Stomach smooth muscle (tissue), 2 donors: ENCODE measurements at regions not wholly inside any gene's neighbourhood (a gene's known extent, or its start where the extent isn't known, plus 50 kb on each side); places are given as distances from the start of the nearest gene placed in this dataset.
"Not testable (repeated sequence)": the region's sequence is repeated elsewhere in the genome, so short reads cannot be mapped to it uniquely, and the experiment has no call there.

Source experiments
- H3K27ac ChIP-seq: one replicate; pipeline ENCODE4 v1.7.0; 2013; ENCODE audit warnings: mild to moderate bottlenecking, low read length, inconsistent platforms
- H3K27me3 ChIP-seq, 2 donors: one replicate each; pipeline ENCODE4 v1.7.0; 2013; ENCODE audit warnings: low read length in 2 of 2; ENCODE audit not compliant: insufficient read depth in 2 of 2, control insufficient read depth in 1 of 2
- H3K36me3 ChIP-seq, 2 donors: one replicate each; pipeline ENCODE4 v1.7.0; 2013; ENCODE audit warnings: low read length in 2 of 2; ENCODE audit not compliant: control insufficient read depth in 2 of 2, insufficient read depth in 2 of 2
- H3K4me1 ChIP-seq: one replicate; pipeline ENCODE4 v1.7.0; 2013; ENCODE audit warnings: low read length; ENCODE audit not compliant: control insufficient read depth, insufficient read depth
- H3K4me3 ChIP-seq, 2 donors: one replicate each; pipeline ENCODE4 v1.7.0; 2013; ENCODE audit warnings: low read length in 2 of 2
- H3K9ac ChIP-seq, 2 donors: one replicate each; pipeline ENCODE4 v1.7.0; 2013; ENCODE audit warnings: low read length in 2 of 2, mild to moderate bottlenecking in 1 of 2
- H3K9me3 ChIP-seq, 2 donors: one replicate each; pipeline ENCODE4 v1.7.0; 2013; ENCODE audit warnings: low read length in 2 of 2; ENCODE audit not compliant: control insufficient read depth in 2 of 2
- donor health status: healthy.
- donor health status: Pancreatic carcinoma.

DNA sequence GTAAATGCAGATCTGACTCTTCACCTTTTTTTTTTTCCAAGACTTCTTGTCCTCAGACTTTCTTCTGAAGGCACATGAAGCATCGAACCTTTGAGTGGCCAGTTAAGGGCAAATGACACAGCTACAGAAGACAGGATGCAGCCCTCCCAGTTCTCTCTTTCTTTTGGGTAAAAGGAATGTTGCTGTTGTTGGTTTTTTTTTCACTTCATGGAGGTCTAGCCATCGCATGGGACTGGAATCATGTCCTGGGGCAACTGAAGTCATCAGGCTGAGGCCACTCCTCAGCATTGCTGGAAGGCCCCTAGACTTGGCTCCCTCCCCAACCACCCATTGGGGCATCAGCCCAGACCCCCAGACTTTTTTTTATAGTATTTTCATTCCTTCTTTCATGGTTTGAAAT lies 896.5 kb downstream of the SORCS1 start:
- Histone ChIP-seq H3K9me3 (no peaks in the 10 kb centered on the region), H3K27ac (no peak overlapping the region)

DNA sequence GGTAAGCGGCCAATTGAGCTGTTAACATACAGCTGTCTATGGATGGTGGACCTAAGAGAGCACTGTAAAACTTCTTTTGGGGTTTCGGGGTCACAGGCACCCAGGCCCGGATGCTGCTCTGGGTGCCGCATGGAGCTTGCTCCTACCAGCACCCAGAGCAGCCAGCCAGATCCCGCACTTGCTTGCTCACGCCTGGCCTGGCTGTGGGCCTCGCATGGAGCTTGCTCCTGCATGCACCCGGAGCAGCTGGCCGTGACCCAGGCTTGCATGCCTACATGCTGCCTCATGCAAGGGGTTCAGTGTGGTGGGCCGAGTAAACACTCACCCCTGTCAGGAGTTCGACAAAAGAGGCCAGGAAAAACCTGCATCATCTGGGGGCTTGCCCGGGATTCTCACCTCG lies 896.9 kb downstream of the SORCS1 start:
- Histone ChIP-seq H3K9ac (no peak overlapping the region), H3K36me3 (no peaks in the 10 kb centered on the region), H3K27ac (no peak overlapping the region), H3K9me3 (no peaks in the 10 kb centered on the region), H3K27me3 (no peaks in the 10 kb centered on the region), H3K4me3 (no peak overlapping the region), H3K4me1 (no peaks in the 10 kb centered on the region)

More for the DNA sequence above, 896.5 kb downstream of the SORCS1 start:
- Histone ChIP-seq H3K4me1 (no peaks in the 10 kb centered on the region), H3K27me3 (no peaks in the 10 kb centered on the region), H3K9ac (no peak overlapping the region), H3K4me3 (no peak overlapping the region), H3K36me3 (no peaks in the 10 kb centered on the region)

DNA sequence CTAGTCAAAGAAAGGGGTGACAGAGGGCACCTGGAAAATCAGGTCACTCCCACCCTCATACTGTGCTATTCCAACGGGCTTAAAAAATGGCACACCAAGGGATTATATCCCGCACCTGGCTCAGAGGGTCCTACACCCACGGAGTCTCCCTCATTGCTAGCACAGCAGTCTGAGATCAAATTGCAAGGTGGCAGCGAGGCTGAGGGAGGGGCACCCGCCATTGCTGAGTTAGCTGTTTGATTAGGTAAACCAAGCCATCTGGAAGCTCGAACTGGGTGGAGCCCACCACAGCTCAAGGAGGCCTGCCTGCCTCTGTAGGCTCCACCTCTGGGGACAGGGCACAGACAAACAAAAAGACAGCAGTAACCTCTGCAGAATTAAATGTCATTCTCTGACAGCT lies 907.1 kb downstream of the SORCS1 start:
- H3K36me3 ChIP-seq, H3K4me1 ChIP-seq, H3K27ac ChIP-seq, H3K9ac ChIP-seq, H3K4me3 ChIP-seq, H3K9me3 ChIP-seq, H3K27me3 ChIP-seq: not testable (repeated sequence)

DNA sequence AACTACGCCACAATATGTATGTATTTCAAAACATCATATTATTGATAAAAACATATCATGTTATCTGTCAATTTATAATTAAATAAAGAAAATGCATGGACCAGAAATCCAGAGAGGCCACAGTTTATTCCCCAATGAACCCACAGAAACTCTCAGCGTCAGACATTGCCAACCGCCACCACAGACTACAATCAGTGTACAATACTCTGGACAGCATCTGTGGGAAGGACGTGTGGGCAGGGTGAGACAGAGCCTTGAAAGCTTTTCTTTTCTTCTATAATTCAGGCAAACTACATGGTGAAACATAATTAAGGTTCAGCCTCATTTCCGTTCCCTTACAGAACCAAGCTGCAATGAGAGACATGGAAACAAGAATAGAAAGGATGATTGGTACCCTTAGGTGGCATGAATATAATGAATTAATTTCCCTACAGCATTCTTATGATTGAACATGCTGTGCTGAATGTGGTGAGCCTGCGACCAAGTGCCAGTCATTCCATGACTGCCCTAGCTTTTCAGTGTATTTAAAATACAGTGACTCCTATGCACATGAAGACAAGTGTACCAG lies 909.3 kb downstream of the SORCS1 start:
- Histone ChIP-seq H3K27me3 (no peaks in the 10 kb centered on the region), H3K9me3 (no peaks in the 10 kb centered on the region), H3K4me1 (no peaks in the 10 kb centered on the region), H3K4me3 (no peak overlapping the region), H3K27ac (no peak overlapping the region), H3K36me3 (no peaks in the 10 kb centered on the region), H3K9ac (no peak overlapping the region)

DNA sequence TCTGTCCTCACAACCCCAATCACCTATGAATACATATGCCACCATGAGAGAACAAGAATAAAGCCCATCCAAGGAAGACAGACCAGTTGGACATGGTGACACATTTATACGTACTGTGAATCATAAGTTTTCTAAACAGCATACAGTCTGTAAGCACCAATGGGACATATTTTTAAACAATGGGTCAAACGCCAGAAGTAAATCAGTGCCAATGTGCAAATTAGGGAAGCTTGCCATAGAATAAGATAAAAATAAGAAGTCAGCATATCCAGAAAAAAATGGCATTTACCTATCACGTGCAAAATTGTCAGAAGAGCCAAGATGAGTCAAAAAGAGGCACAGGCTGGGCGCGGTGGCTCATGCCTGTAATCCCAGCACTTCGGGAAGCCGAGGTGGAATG lies 910.4 kb downstream of the SORCS1 start:
- H3K4me1 ChIP-seq, result no peaks in the 10 kb centered on the region
- H3K36me3 ChIP-seq, result no peaks in the 10 kb centered on the region
- no peaks in the 10 kb centered on the region for H3K27me3 ChIP-seq
- H3K9me3 ChIP-seq, result no peaks in the 10 kb centered on the region
- H3K4me3 ChIP-seq, result no peak overlapping the region
- no peak overlapping the region for H3K27ac ChIP-seq
- H3K9ac ChIP-seq, result no peak overlapping the region

DNA sequence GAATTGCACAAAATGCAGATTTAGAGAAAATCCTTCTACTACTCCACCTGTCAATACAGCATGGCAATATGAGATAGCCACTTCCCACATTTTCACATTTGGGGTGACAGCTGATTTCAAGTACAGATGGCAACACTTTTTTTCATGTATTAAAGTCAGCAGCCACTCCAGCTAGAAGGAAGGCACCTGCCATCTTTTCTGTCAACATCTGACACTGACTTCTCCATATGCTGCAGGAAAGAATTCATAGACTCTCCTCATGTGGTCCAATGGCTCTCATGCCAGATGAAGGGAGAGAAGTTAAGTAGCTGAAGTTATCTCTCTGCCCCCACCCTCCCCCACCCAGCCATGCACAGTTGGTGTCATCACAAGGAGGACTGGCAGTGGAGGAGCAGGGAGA lies 912.0 kb downstream of the SORCS1 start:
- H3K27ac ChIP-seq, result no peak overlapping the region
- no peaks in the 10 kb centered on the region for H3K36me3 ChIP-seq
- H3K4me3 ChIP-seq, result no peak overlapping the region
- no peaks in the 10 kb centered on the region for H3K9me3 ChIP-seq
- H3K9ac ChIP-seq, result no peak overlapping the region
- H3K4me1 ChIP-seq, result no peaks in the 10 kb centered on the region
- no peaks in the 10 kb centered on the region for H3K27me3 ChIP-seq

DNA sequence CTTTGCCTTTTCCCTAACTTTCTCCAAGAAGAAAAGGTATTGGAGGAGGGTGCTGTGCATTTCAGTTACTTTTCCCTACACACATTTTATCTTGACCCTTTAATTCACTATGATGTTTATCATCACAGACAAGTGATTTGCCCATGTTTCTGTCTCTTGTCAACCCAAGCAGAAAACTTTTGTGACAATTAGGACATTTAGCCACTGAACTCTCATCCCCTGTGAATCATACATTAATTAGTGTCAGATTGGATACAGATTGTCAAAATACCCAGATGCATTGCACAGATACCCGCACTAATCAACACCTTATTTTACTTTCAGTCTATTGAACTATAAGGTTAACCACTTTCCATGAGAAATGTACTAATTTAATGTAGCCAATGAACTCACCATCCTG lies 912.9 kb downstream of the SORCS1 start:
- Histone ChIP-seq H3K36me3 (no peaks in the 10 kb centered on the region), H3K9me3 (no peaks in the 10 kb centered on the region), H3K4me3 (no peak overlapping the region), H3K4me1 (no peaks in the 10 kb centered on the region), H3K27ac (no peak overlapping the region), H3K27me3 (no peaks in the 10 kb centered on the region), H3K9ac (no peak overlapping the region)

DNA sequence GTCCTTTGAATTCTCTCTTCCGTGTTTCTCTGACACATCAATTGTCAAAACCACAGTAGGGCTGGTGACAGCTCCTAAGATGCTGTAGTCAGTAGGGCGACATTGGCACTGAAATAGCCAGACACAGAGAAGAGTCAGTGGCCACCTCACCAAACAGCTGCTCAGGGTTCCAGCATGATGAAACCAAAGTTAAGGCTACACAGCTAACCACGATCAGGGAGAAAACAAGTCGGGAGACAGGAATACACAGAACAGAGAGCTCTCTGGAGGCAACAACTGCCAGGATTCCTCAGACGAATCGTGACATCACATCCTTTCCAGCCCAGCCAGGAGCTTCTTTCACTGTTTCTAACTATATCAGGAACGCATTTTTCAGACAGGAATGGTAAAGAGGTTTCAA lies 922.2 kb downstream of the SORCS1 start:
- H3K4me1 ChIP-seq, result no peaks in the 10 kb centered on the region
- H3K4me3 ChIP-seq, result no peak overlapping the region
- no peak overlapping the region for H3K27ac ChIP-seq

DNA sequence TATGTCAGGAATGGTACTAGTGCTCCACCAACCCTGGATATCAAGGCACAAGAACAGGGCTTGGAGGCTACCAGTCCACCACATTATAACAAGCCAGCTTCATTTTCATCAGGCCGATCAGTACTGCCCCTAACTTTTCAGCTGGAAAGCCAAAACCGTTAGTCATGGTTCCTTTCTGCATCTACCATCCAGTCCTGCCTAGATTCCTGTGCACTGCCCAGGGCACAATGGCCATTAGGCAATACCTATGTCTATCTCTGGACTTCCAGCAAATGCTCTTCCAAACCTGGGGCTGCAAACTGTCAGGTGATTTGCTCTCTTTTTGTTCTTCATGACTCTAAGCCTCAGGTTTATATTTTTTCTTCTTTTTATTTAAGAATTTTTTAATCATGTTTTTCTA lies 937.7 kb downstream of the SORCS1 start:
- Histone ChIP-seq H3K9me3 (no peaks in the 10 kb centered on the region), H3K4me1 (no peaks in the 10 kb centered on the region), H3K36me3 (no peaks in the 10 kb centered on the region), H3K9ac (no peak overlapping the region), H3K4me3 (no peak overlapping the region), H3K27me3 (no peaks in the 10 kb centered on the region), H3K27ac (no peak overlapping the region)

More for the DNA sequence above, 922.2 kb downstream of the SORCS1 start:
- H3K36me3 ChIP-seq, result no peaks in the 10 kb centered on the region
- no peak overlapping the region for H3K9ac ChIP-seq
- H3K27me3 ChIP-seq, result no peaks in the 10 kb centered on the region
- no peaks in the 10 kb centered on the region for H3K9me3 ChIP-seq

DNA sequence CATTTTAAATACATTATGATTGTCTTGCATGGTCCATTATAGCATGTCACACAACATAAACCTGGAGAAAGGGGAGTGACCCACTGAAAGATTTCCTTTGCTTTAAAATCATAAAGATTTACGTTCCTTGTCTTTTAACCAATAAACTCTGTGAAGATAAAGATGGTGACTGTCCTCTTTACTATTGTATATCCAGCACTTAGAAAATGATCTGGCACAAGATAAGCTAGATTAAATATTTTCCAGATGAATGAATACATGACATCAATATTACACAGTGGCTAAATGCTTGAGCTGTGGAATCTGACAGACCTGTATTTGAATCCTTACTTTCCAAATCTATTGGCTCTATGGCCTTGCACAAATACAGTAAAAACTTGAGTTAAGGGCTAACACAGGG lies 938.4 kb downstream of the SORCS1 start:
- no peak overlapping the region for H3K4me3 ChIP-seq
- no peak overlapping the region for H3K9ac ChIP-seq
- H3K27me3 ChIP-seq, result no peaks in the 10 kb centered on the region
- no peaks in the 10 kb centered on the region for H3K36me3 ChIP-seq
- no peaks in the 10 kb centered on the region for H3K4me1 ChIP-seq
- H3K27ac ChIP-seq, result no peak overlapping the region
- no peaks in the 10 kb centered on the region for H3K9me3 ChIP-seq

DNA sequence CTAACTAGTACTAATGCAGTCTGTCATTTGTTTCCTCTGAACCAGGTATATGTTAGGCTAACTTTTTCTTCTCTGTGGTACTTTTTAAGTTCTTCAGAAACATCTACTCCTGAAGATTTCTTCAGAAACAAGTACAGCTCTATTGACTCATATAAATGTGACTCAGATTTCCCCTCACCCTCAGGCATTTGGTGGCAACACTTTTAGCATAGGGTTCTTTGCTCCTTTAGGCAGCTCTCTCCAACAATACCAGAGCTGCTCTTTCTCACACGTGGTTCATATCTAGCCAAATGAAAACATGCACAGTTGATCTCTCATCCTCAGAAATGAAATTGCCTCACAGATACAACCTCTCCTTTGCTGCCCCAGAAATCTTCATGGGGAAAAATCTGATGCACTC lies 939.8 kb downstream of the SORCS1 start:
- Histone ChIP-seq H3K4me1 (no peaks in the 10 kb centered on the region), H3K9me3 (no peaks in the 10 kb centered on the region), H3K27me3 (no peaks in the 10 kb centered on the region), H3K9ac (no peak overlapping the region), H3K4me3 (no peak overlapping the region), H3K36me3 (no peaks in the 10 kb centered on the region), H3K27ac (no peak overlapping the region)
